ENCODE measurements at regions not wholly inside any gene's neighbourhood (a gene's known extent, or its start where the extent isn't known, plus 50 kb on each side); places are given as distances from the start of the nearest gene placed in this dataset.

DNA sequence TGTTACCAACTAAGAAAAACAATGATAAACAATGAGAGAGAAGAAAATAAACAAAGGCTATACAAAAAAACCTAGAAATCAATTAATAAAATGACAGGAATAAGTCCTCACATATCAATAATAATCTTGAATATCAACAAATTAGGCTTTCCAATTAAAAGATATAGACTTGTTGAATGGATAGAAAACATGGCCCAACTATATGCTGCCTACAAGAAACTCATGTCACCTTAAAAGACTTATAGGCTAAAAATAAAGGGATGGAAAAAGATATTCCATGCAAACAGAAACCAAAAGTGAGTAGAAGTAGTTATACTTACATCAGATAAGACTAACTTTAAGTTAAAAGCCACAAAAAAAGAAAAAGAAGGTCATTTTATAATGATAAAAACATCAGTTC, 183.9 kb downstream of the MYRFL start:
- TF ChIP-seq GATA3 (IDR thresholded peaks at IDR 0.05; ENCODE audit: low read depth, low read length): no peak
- TF ChIP-seq GATA2 (IDR thresholded peaks at IDR 0.05; ENCODE audit: low read depth, low read length): no peak

Data from SH-SY5Y (cell line).